C4-2B (cell line): ENCODE measurements at regions not wholly inside any gene's neighbourhood (a gene's known extent, or its start where the extent isn't known, plus 50 kb on each side); places are given as distances from the start of the nearest gene placed in this dataset.

Experiments used
- H3K27ac ChIP-seq: fragments of 450-650 bp; 2 replicates; pipeline ENCODE4 v1.5.1; 2017
- ZFX ChIP-seq: fragments of 450-650 bp; IDR thresholded peaks from 2 replicates; pipeline ENCODE4 v1.6.1; 2017
- TF ChIP-seq, protein P1 (sequence below): fragments of 450-650 bp; conservative IDR thresholded peaks from 2 replicates; pipeline ENCODE4 v1.5.1; 2017; ENCODE audit warnings: mild to moderate bottlenecking

DNA sequence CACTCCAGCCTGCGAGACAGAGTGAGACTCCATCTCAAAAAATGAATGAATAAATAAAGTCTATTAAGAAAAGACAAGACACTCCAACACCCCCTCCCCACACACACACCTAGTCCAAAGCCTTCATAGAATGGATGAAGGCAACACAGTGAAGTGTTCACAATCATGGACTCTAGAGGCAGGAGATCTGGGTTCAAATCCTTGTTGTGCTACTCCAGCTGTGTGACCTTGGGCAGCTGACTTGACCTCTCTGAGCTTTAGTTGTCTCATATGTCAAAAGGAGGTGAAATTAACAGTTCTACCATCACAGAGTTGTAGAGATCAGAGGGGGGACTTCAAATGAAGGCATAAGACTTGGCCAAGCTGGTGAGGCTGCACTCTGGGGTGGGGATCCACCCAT lies 95.8 kb upstream of the MAP1LC3B2 start:
- no peak overlapping the region for H3K27ac ChIP-seq
- TF ChIP-seq, protein P1, sequence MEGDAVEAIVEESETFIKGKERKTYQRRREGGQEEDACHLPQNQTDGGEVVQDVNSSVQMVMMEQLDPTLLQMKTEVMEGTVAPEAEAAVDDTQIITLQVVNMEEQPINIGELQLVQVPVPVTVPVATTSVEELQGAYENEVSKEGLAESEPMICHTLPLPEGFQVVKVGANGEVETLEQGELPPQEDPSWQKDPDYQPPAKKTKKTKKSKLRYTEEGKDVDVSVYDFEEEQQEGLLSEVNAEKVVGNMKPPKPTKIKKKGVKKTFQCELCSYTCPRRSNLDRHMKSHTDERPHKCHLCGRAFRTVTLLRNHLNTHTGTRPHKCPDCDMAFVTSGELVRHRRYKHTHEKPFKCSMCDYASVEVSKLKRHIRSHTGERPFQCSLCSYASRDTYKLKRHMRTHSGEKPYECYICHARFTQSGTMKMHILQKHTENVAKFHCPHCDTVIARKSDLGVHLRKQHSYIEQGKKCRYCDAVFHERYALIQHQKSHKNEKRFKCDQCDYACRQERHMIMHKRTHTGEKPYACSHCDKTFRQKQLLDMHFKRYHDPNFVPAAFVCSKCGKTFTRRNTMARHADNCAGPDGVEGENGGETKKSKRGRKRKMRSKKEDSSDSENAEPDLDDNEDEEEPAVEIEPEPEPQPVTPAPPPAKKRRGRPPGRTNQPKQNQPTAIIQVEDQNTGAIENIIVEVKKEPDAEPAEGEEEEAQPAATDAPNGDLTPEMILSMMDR, result no peak
- no peak for TF ChIP-seq ZFX

DNA sequence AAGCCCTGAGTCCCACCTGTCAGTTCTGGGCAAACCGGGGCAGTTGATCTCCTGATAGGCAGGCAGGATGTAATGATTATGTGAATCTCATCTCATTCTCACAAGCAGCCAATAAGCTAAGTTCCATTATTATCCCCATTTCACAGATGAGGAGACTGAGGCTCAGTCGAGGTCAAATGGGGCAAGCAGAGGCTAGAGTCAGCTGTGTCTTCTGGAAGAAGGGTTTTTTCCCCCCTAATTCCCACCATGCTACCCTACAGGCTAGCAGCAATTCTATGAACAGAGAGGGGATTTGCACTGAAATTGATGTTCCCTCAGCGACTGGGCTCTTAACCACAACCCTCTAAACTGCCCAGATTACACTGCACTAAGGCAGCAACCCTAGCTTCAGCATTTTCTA lies 93.8 kb upstream of the MAP1LC3B2 start:
- H3K27ac ChIP-seq, result no peak overlapping the region
- TF ChIP-seq ZFX, result no peak
- TF ChIP-seq, protein P1, result no peak

- H3K27ac ChIP-seq, result no peak overlapping the region
- TF ChIP-seq ZFX, result no peak
- TF ChIP-seq, protein P1, result no peak
Observed at GRCh38 chr12:116465856-116466255, 93.3 kb upstream of the MAP1LC3B2 start.

DNA sequence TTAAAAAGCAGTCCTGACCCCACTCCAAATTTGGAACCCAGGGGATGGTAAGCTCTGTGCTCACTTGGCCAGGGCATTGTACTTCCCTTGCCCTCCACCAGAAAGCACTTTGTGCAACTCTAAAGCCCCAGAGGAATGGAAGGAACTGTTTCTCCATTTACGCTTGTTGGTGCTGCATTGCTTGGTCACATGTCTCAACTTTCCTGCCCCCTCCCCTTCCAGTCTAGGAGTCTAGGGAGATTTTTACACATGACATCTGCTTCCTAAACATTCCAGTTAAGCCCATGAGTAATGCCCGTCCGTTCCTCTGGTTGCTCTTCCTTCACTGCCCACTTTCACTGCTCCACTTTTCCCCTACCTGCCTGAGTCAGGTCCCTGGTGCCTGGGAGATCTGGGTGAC lies 92.6 kb upstream of the MAP1LC3B2 start:
- TF ChIP-seq, protein P1, result no peak
- no peak for TF ChIP-seq ZFX

DNA sequence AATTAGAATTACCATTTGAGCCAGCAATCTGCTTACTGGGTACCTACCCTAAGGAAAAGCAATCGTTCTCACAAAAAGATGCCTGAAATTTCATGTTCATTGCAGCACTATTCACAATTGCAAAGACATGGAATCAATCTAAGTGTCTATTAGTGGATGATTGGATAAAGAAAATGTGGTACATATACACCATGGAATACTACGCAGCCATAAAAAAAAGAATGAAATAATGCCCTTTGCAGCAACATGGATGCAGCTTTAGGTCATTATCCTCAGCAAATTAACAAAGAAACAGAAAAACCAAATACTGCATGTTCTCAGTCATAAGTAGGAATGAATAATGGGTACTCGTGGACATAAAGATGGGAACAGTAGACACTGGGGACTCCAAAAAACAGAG lies 89.8 kb upstream of the MAP1LC3B2 start:
- no peak for TF ChIP-seq ZFX
- TF ChIP-seq, protein P1, result no peak

More for the DNA sequence above, 92.6 kb upstream of the MAP1LC3B2 start:
- H3K27ac ChIP-seq, result no peak overlapping the region

GRCh38 chr12:116471544-116471943 lies 87.6 kb upstream of the MAP1LC3B2 start:
- no peak overlapping the region for H3K27ac ChIP-seq
- TF ChIP-seq, protein P1, result no peak
- no peak for TF ChIP-seq ZFX

More for the DNA sequence above, 89.8 kb upstream of the MAP1LC3B2 start:
- no peak overlapping the region for H3K27ac ChIP-seq

GRCh38 chr12:116472193-116472592 lies 87.0 kb upstream of the MAP1LC3B2 start:
- H3K27ac ChIP-seq, result no peak overlapping the region
- TF ChIP-seq ZFX, result no peak
- TF ChIP-seq, protein P1, result no peak
